ENCODE measurements at regions not wholly inside any gene's neighbourhood (a gene's known extent, or its start where the extent isn't known, plus 50 kb on each side); places are given as distances from the start of the nearest gene placed in this dataset.
A peak's percentile ranks its signal among the peaks of the same experiment; 100 is the strongest.

DNA sequence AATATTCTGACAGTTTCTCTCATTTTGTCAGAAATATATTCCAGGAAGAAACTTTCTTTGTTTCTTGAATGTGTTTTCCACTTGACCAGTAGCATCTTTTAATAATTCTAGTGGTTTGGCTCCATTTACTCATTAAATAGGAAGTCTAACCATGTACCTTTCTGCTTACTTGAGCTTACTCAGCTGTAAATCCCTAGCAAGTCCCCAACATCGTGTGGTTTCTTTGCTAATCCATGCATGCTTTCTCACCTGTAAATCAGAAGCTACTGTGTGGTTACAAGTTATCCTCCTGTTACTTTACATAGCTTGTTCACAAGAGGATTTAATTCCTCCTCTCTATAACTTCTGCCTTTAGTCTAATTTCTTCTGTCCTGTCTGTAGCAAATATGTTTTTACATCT lies 227.7 kb downstream of the FSCB start:
- no peak overlapping the region for H3K9ac ChIP-seq (ENCODE audit: low read length)
- H4K91ac ChIP-seq (ENCODE audit: low read depth, low read length): no peak overlapping the region
- H3K79me1 ChIP-seq (ENCODE audit: low read length): no peaks in the 10 kb centered on the region
- no peaks in the 10 kb centered on the region for H3K4me1 ChIP-seq (ENCODE audit: control insufficient read depth in 1 of 2, insufficient read depth in 2 of 2, low read length in 2 of 2)
- no peak overlapping the region for H3K4ac ChIP-seq (ENCODE audit: low read depth, low read length)
- no peaks in the 10 kb centered on the region for H3K79me2 ChIP-seq (ENCODE audit: control insufficient read depth, insufficient read depth, low read length, poor library complexity)
- DNase-seq: no peak
- H4K12ac ChIP-seq (ENCODE audit: low read depth, low read length): no peak overlapping the region
- H3K4me3 ChIP-seq (ENCODE audit: low read depth, low read length): no peak overlapping the region
- no peak overlapping the region for H3K18ac ChIP-seq (ENCODE audit: low read length)
- H3K9me3 ChIP-seq (ENCODE audit: insufficient read depth, low read depth, low read length): no peaks in the 10 kb centered on the region
- no peak overlapping the region for H2AFZ ChIP-seq (ENCODE audit: insufficient read depth, low read length, poor library complexity)
- H3K27ac ChIP-seq (ENCODE audit: low read depth, low read length): no peak overlapping the region
- no peaks in the 10 kb centered on the region for H3K36me3 ChIP-seq (ENCODE audit: control insufficient read depth in 1 of 2, insufficient read depth in 2 of 2, low read length in 2 of 2)
- H3K14ac ChIP-seq (ENCODE audit: low read length): no peak overlapping the region
- no peak overlapping the region for H2BK120ac ChIP-seq (ENCODE audit: insufficient read depth, low read length, poor library complexity)
- H2AK5ac ChIP-seq (ENCODE audit: low read length): no peak overlapping the region
- H3K23ac ChIP-seq (ENCODE audit: low read length): no peak overlapping the region
- no peaks in the 10 kb centered on the region for H3K27me3 ChIP-seq (ENCODE audit: insufficient read depth, low read length)
- no peak overlapping the region for H3K4me2 ChIP-seq (ENCODE audit: low read length)
- H4K8ac ChIP-seq (ENCODE audit: low read depth, low read length): no peak overlapping the region
- no peak overlapping the region for H2BK5ac ChIP-seq (ENCODE audit: low read depth, low read length, poor library complexity)
- WGBS (ENCODE audit: extremely low coverage, insufficient coverage, insufficient read length): no CpG with 5 or more reads among the region's 1 CpG
- H2BK12ac ChIP-seq (ENCODE audit: low read length): no peak overlapping the region

DNA sequence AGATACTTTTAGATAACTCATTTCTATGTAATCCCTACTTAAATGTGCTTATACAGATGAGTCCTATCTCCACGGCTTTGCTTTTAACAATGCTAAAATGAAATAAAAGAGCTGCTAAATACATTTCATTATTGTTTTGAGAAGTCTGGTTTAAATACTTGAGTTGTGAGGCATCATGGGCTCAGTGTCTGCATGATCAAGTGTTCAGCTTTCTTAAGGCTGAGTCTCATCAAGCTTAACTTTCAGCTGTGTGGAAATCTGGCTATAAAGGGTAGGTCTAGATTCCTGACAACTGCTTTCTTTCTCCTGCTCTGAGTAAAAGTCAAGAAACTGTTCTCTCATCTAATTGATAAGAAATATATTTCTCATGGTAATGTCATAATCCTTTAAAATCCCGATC lies 235.4 kb downstream of the FSCB start:
- no peaks in the 10 kb centered on the region for H3K36me3 ChIP-seq (ENCODE audit: control insufficient read depth in 1 of 2, insufficient read depth in 2 of 2, low read length in 2 of 2)
- no peaks in the 10 kb centered on the region for H3K9me3 ChIP-seq (ENCODE audit: insufficient read depth, low read depth, low read length)
- H4K91ac ChIP-seq (ENCODE audit: low read depth, low read length): no peak overlapping the region
- H2BK5ac ChIP-seq (ENCODE audit: low read depth, low read length, poor library complexity): no peak overlapping the region
- no peak overlapping the region for H2AK5ac ChIP-seq (ENCODE audit: low read length)
- no peak overlapping the region for H3K27ac ChIP-seq (ENCODE audit: low read depth, low read length)
- H2AFZ ChIP-seq (ENCODE audit: insufficient read depth, low read length, poor library complexity): no peak overlapping the region
- H3K23ac ChIP-seq (ENCODE audit: low read length): no peak overlapping the region
- no peak overlapping the region for H4K12ac ChIP-seq (ENCODE audit: low read depth, low read length)
- H3K79me2 ChIP-seq (ENCODE audit: control insufficient read depth, insufficient read depth, low read length, poor library complexity): no peaks in the 10 kb centered on the region
- no peak overlapping the region for H3K4ac ChIP-seq (ENCODE audit: low read depth, low read length)
- H3K4me2 ChIP-seq (ENCODE audit: low read length): no peak overlapping the region
- H3K14ac ChIP-seq (ENCODE audit: low read length): no peak overlapping the region
- no peaks in the 10 kb centered on the region for H3K27me3 ChIP-seq (ENCODE audit: insufficient read depth, low read length)
- H3K4me3 ChIP-seq (ENCODE audit: low read depth, low read length): no peak overlapping the region
- H4K8ac ChIP-seq (ENCODE audit: low read depth, low read length): no peak overlapping the region
- no peak overlapping the region for H2BK12ac ChIP-seq (ENCODE audit: low read length)
- no peak overlapping the region for H3K9ac ChIP-seq (ENCODE audit: low read length)
- H3K18ac ChIP-seq (ENCODE audit: low read length): no peak overlapping the region
- H3K79me1 ChIP-seq (ENCODE audit: low read length): no peaks in the 10 kb centered on the region
- no peak for DNase-seq
- no CpG with 5 or more reads among the region's 2 CpGs for WGBS (ENCODE audit: extremely low coverage, insufficient coverage, insufficient read length)
- H2BK120ac ChIP-seq (ENCODE audit: insufficient read depth, low read length, poor library complexity): no peak overlapping the region
- no peaks in the 10 kb centered on the region for H3K4me1 ChIP-seq (ENCODE audit: control insufficient read depth in 1 of 2, insufficient read depth in 2 of 2, low read length in 2 of 2)

- Histone ChIP-seq H2BK5ac (ENCODE audit: low read depth, low read length, poor library complexity) (no peak overlapping the region), H3K9ac (ENCODE audit: low read length) (no peak overlapping the region), H3K23ac (ENCODE audit: low read length) (no peak overlapping the region), H3K14ac (ENCODE audit: low read length) (no peak overlapping the region), H2AFZ (ENCODE audit: insufficient read depth, low read length, poor library complexity) (no peak overlapping the region), H3K4me2 (ENCODE audit: low read length) (no peak overlapping the region), H3K18ac (ENCODE audit: low read length) (no peak overlapping the region), H4K91ac (ENCODE audit: low read depth, low read length) (no peak overlapping the region), H4K12ac (ENCODE audit: low read depth, low read length) (no peak overlapping the region), H3K36me3 (ENCODE audit: control insufficient read depth in 1 of 2, insufficient read depth in 2 of 2, low read length in 2 of 2) (no peaks in the 10 kb centered on the region), H2AK5ac (ENCODE audit: low read length) (no peak overlapping the region), H4K8ac (ENCODE audit: low read depth, low read length) (no peak overlapping the region), H3K79me1 (ENCODE audit: low read length) (no peaks in the 10 kb centered on the region), H3K27me3 (ENCODE audit: insufficient read depth, low read length) (no peaks in the 10 kb centered on the region), H2BK12ac (ENCODE audit: low read length) (no peak overlapping the region), H3K27ac (ENCODE audit: low read depth, low read length) (no peak overlapping the region), H3K4me3 (ENCODE audit: low read depth, low read length) (no peak overlapping the region), H3K79me2 (ENCODE audit: control insufficient read depth, insufficient read depth, low read length, poor library complexity) (no peaks in the 10 kb centered on the region), H2BK120ac (ENCODE audit: insufficient read depth, low read length, poor library complexity) (no peak overlapping the region), H3K4ac (ENCODE audit: low read depth, low read length) (no peak overlapping the region), H3K4me1 (ENCODE audit: control insufficient read depth in 1 of 2, insufficient read depth in 2 of 2, low read length in 2 of 2) (no peaks in the 10 kb centered on the region), H3K9me3 (ENCODE audit: insufficient read depth, low read depth, low read length) (no peaks in the 10 kb centered on the region)
- WGBS (ENCODE audit: extremely low coverage, insufficient coverage, insufficient read length): no CpG with 5 or more reads among the region's 3 CpGs
- DNase-seq: peak in 1 of 2 donors; percentile 21
Observed at GRCh38 chr14:44271006-44271405, 236.1 kb downstream of the FSCB start.

- H3K27ac ChIP-seq (ENCODE audit: low read depth, low read length): no peak overlapping the region
- H3K9me3 ChIP-seq (ENCODE audit: insufficient read depth, low read depth, low read length): no peaks in the 10 kb centered on the region
- no peak overlapping the region for H2BK12ac ChIP-seq (ENCODE audit: low read length)
- no peak overlapping the region for H3K4me3 ChIP-seq (ENCODE audit: low read depth, low read length)
- H3K4ac ChIP-seq (ENCODE audit: low read depth, low read length): no peak overlapping the region
- H4K8ac ChIP-seq (ENCODE audit: low read depth, low read length): no peak overlapping the region
- H3K9ac ChIP-seq (ENCODE audit: low read length): no peak overlapping the region
- no peak overlapping the region for H3K14ac ChIP-seq (ENCODE audit: low read length)
- no CpG with 5 or more reads among the region's 2 CpGs for WGBS (ENCODE audit: extremely low coverage, insufficient coverage, insufficient read length)
- H3K36me3 ChIP-seq (ENCODE audit: control insufficient read depth in 1 of 2, insufficient read depth in 2 of 2, low read length in 2 of 2): no peaks in the 10 kb centered on the region
- no peak overlapping the region for H4K91ac ChIP-seq (ENCODE audit: low read depth, low read length)
- no peak overlapping the region for H3K23ac ChIP-seq (ENCODE audit: low read length)
- no peaks in the 10 kb centered on the region for H3K79me2 ChIP-seq (ENCODE audit: control insufficient read depth, insufficient read depth, low read length, poor library complexity)
- no peaks in the 10 kb centered on the region for H3K27me3 ChIP-seq (ENCODE audit: insufficient read depth, low read length)
- no peaks in the 10 kb centered on the region for H3K79me1 ChIP-seq (ENCODE audit: low read length)
- no peaks in the 10 kb centered on the region for H3K4me1 ChIP-seq (ENCODE audit: control insufficient read depth in 1 of 2, insufficient read depth in 2 of 2, low read length in 2 of 2)
- no peak overlapping the region for H2BK120ac ChIP-seq (ENCODE audit: insufficient read depth, low read length, poor library complexity)
- H4K12ac ChIP-seq (ENCODE audit: low read depth, low read length): no peak overlapping the region
- H3K18ac ChIP-seq (ENCODE audit: low read length): no peak overlapping the region
- no peak overlapping the region for H2AFZ ChIP-seq (ENCODE audit: insufficient read depth, low read length, poor library complexity)
- DNase-seq: no peak
- no peak overlapping the region for H2AK5ac ChIP-seq (ENCODE audit: low read length)
- no peak overlapping the region for H3K4me2 ChIP-seq (ENCODE audit: low read length)
- no peak overlapping the region for H2BK5ac ChIP-seq (ENCODE audit: low read depth, low read length, poor library complexity)
Observed at GRCh38 chr14:44265246-44265645, 241.8 kb downstream of the FSCB start.

DNA sequence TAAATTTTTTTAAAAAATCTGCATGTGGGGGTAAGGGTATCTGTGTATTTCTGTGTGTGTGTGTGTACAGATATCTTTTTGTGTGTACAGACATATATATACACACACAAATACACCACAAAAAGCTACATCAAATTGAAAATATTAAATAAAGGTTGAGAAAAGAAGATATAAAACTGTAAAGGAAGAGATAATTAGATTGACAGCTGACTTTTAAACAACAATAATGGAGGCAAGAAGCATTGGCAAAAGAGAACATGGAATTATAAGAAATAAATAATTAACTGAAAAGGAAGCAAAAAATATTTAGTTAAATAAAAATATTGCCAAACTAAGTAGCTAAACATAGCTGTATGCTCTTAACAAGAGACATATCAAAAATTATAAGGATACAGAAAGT lies 291.4 kb downstream of the FSCB start:
- Histone ChIP-seq H3K9me3 (ENCODE audit: insufficient read depth, low read depth, low read length) (no peaks in the 10 kb centered on the region), H2BK12ac (ENCODE audit: low read length) (no peak overlapping the region), H2BK5ac (ENCODE audit: low read depth, low read length, poor library complexity) (no peak overlapping the region), H3K4me1 (ENCODE audit: control insufficient read depth in 1 of 2, insufficient read depth in 2 of 2, low read length in 2 of 2) (no peaks in the 10 kb centered on the region), H3K4ac (ENCODE audit: low read depth, low read length) (no peak overlapping the region), H4K91ac (ENCODE audit: low read depth, low read length) (no peak overlapping the region), H4K12ac (ENCODE audit: low read depth, low read length) (no peak overlapping the region), H2BK120ac (ENCODE audit: insufficient read depth, low read length, poor library complexity) (no peak overlapping the region), H3K36me3 (ENCODE audit: control insufficient read depth in 1 of 2, insufficient read depth in 2 of 2, low read length in 2 of 2) (no peaks in the 10 kb centered on the region), H3K14ac (ENCODE audit: low read length) (no peak overlapping the region), H4K8ac (ENCODE audit: low read depth, low read length) (no peak overlapping the region), H3K27ac (ENCODE audit: low read depth, low read length) (no peak overlapping the region), H3K27me3 (ENCODE audit: insufficient read depth, low read length) (no peaks in the 10 kb centered on the region), H3K4me2 (ENCODE audit: low read length) (no peak overlapping the region), H3K79me1 (ENCODE audit: low read length) (no peaks in the 10 kb centered on the region), H2AK5ac (ENCODE audit: low read length) (no peak overlapping the region), H3K79me2 (ENCODE audit: control insufficient read depth, insufficient read depth, low read length, poor library complexity) (no peaks in the 10 kb centered on the region), H3K23ac (ENCODE audit: low read length) (no peak overlapping the region), H3K4me3 (ENCODE audit: low read depth, low read length) (no peak overlapping the region), H3K18ac (ENCODE audit: low read length) (no peak overlapping the region), H3K9ac (ENCODE audit: low read length) (no peak overlapping the region), H2AFZ (ENCODE audit: insufficient read depth, low read length, poor library complexity) (no peak overlapping the region)
- DNase-seq: no peak
